GM12891 (cell line): ENCODE measurements at regions not wholly inside any gene's neighbourhood (a gene's known extent, or its start where the extent isn't known, plus 50 kb on each side); places are given as distances from the start of the nearest gene placed in this dataset.

Experiments used
- DNase-seq: peaks from one replicate; pipeline ENCODE4 v3.0.0; 2011; ENCODE audit warnings: low spot score; ENCODE audit not compliant: insufficient read length
- FAIRE-seq: peaks from 2 replicates; lab custom pipeline; 2011; peaks lifted over from hg19 to GRCh38; lab: Jason Lieb, UNC
- PAX5 ChIP-seq: IDR thresholded peaks from 2 replicates; pipeline ENCODE4 v1.6.1; 2011; ENCODE audit warnings: low read length, moderate library complexity, mild to moderate bottlenecking; ENCODE audit not compliant: insufficient read depth, severe bottlenecking
- POLR2A ChIP-seq: IDR thresholded peaks from 2 replicates; pipeline ENCODE4 v1.6.1; 2011; ENCODE audit warnings: low read depth, low read length, control low read depth
- POLR2AphosphoS5 ChIP-seq: IDR thresholded peaks from 2 replicates; pipeline ENCODE4 v1.6.1; 2011; ENCODE audit warnings: low read depth, low read length, control low read depth
- POU2F2 ChIP-seq: IDR thresholded peaks from 2 replicates; pipeline ENCODE4 v1.6.1; 2011; ENCODE audit warnings: low read depth, mild to moderate bottlenecking, control low read depth, low read length, moderate library complexity
- SPI1 ChIP-seq: IDR thresholded peaks from 2 replicates; pipeline ENCODE4 v1.6.1; 2011; ENCODE audit warnings: low read depth, low read length, control low read depth
- TAF1 ChIP-seq: IDR thresholded peaks from 2 replicates; pipeline ENCODE4 v1.6.1; 2011; ENCODE audit warnings: low read depth, low read length, control low read depth

DNA sequence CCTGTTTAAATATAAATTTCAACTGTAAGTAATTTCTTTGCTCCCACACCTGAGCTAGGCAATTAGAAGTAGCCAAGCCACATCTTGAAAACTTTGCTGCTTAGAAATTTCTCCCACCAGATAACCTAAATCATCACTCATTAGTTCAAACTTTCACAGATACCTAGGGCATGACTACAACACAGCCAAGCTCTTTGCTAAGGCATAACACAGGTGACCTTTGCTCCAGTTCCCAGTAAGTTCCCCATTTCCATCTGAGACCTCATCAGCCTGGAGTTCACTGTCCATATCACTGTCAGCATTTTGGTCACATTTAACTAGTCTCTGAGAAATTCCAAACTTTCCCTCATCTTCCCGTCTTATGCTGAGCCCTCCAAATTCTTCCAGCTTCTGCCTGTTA lies 79.8 kb upstream of the OPRM1 start:
- DNase-seq (no peak), FAIRE-seq (no peak)
- TF ChIP-seq POLR2A (no peak), POLR2AphosphoS5 (no peak), TAF1 (no peak), SPI1 (no peak), POU2F2 (no peak), PAX5 (no peak)

DNA sequence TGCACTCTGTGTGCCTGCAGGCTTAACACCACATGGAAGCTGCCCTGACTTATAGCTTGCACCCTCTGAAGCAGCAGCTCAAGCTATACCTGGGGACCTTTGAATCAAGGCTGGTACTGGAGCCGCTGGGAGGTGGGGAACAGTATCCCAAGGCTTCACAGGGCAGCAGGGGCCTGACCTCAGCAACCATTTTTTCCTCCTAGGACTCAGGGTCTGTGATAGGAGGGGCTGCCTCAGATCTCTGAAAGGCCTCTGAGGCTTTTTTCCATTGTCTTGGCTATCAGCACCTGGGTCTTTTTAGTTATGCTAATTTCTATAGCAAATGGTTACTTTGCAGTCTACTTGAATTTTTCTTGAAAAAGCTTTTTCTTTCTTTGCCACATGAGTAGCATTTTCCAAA lies 80.2 kb upstream of the OPRM1 start:
- TF ChIP-seq TAF1 = no peak
- no peak for TF ChIP-seq POU2F2
- no peak for TF ChIP-seq SPI1
- no peak for TF ChIP-seq POLR2A
- FAIRE-seq = no peak
- no peak for DNase-seq

DNA sequence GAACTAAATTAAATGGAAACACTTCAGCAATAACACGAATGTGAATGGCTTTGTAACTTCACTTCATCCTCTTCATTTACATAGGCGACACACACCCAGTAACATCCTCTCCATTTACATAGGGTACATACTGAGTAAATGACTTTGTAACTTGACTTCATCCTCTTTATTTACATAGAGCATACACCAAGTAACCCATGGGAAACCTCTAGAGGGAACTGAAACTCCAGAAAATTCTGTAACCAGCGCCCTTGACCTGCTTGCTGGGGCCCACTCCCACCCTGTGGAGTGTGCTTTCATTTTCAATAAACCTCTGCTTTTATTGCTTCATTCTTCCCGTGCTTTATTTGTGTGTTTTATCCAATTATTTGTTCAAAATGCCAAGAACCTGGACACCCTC lies 81.6 kb upstream of the OPRM1 start:
- no peak for DNase-seq
- FAIRE-seq = no peak
- TF ChIP-seq POU2F2 = no peak
- no peak for TF ChIP-seq POLR2A
- no peak for TF ChIP-seq POLR2AphosphoS5
- TF ChIP-seq TAF1 = no peak
- peak; percentile 66 for TF ChIP-seq SPI1
- TF ChIP-seq PAX5 = no peak

DNA sequence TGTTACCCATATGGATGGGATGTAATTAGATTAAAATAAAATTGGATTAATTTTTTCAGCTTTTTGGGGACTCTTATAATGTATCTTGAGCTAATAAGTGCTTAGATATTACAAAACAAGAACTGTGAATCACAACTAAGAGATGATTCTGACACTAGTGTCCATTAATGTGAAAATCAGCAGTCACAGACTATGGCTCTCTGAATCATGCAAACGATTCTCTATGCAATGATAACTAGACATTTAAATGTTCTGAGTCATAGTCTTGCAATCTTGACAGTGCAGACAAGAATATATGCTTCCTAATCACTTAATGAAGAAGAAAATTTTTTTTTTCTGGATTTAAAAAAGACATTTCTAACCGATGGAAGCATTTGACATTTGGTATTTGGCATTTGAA lies 82.2 kb upstream of the OPRM1 start:
- DNase-seq (no peak), FAIRE-seq (no peak)
- no peak for TF ChIP-seq POLR2A
- TF ChIP-seq POLR2AphosphoS5 = no peak
- TF ChIP-seq PAX5 = no peak
- no peak for TF ChIP-seq SPI1

DNA sequence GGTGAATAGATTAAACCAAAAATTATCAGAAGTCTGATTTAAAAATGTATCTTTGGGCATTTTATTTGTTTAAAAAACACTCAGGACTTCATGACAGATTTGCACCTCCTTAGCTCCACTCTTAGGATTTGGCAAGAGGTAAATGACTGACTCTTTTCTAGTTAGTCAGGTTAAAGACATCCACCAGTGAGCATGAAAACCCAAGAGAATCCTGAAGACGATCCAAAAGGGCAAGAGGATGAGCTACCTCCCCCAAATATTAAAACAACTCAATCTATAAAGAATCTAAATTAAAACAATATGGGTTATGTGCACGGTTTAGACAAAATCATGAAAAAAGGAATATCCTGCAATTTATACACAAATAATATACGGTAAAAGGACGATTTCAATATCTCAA lies 89.4 kb upstream of the OPRM1 start:
- DNase-seq (no peak), FAIRE-seq (no peak)
- TF ChIP-seq POU2F2 (no peak), TAF1 (no peak), SPI1 (no peak), PAX5 (no peak), POLR2A (no peak), POLR2AphosphoS5 (no peak)

DNA sequence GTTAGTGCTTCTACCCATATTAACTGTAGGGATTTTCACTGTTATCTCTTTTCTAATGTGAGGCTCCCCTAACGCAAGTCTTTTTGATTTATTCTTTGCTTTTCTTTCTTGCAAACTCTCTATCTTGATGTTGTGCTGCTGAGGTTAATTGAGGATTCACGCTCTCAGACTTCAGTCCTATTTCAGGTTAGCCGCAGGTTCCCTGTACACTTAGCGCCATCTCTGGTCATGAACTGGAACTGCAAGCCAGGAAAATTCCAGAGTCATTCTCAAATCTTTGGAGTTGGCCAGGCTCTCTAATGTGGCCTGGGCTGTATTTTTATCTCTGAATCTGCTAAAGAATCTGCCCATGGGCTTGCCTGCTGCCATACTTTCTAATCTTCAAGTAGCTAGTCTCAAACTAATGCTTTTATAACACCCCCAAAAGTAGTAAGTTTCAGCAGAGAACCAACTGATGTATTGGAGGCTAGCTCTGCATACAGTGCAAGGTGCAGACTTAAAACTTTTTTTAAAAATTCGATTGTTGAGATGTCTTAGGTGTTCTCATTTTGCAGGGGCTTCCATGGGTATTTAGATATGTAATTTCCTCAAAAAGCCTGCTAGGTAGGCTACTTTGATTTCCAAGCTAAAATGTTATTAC lies 91.1 kb upstream of the OPRM1 start:
- TF ChIP-seq POLR2AphosphoS5 (no peak), SPI1 (no peak)
- no peak for FAIRE-seq
- no peak for DNase-seq

DNA sequence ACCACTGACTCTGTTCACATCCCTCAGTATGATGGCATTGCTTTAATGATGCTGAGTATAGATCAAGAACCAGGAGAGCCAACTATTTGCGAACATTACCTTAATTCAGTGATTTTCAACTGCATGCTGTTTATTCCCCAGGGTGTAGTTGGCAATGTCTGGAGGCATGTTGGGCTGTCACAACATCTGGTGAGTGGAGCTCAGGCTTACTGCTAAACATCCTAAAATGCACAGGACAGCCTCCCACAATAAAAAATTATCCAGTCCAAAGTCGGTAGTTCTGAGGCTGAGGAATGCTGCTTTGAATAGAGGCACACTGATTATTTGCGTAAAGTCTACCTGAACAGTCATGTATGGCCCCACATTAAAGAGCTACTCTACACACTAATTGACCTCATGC lies 94.8 kb upstream of the OPRM1 start:
- DNase-seq = no peak
- TF ChIP-seq POU2F2 (no peak), SPI1 (no peak), POLR2AphosphoS5 (no peak), POLR2A (no peak), PAX5 (no peak), TAF1 (no peak)
- no peak for FAIRE-seq

DNA sequence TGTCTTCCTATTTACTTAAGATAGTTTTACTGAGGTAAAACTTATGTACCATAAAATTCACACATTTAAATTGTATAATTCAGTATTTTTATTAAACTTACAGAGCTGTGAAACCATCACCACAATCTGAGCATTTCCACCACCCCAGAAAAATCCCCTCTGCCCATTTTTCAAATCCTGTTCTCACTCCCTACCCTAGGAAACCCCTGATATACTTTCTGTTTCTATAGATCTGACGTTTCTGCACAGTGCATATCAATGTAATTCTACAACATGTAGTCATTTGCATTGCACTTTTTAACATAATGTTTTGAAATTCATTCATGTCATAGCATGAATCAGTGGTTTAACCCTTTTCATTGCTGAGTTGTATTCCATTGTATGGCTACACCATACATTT lies 96.7 kb upstream of the OPRM1 start:
- DNase-seq (no peak), FAIRE-seq (no peak)
- TF ChIP-seq POU2F2 = no peak
- no peak for TF ChIP-seq POLR2A
- TF ChIP-seq TAF1 = no peak
- no peak for TF ChIP-seq SPI1
- no peak for TF ChIP-seq PAX5
- no peak for TF ChIP-seq POLR2AphosphoS5

DNA sequence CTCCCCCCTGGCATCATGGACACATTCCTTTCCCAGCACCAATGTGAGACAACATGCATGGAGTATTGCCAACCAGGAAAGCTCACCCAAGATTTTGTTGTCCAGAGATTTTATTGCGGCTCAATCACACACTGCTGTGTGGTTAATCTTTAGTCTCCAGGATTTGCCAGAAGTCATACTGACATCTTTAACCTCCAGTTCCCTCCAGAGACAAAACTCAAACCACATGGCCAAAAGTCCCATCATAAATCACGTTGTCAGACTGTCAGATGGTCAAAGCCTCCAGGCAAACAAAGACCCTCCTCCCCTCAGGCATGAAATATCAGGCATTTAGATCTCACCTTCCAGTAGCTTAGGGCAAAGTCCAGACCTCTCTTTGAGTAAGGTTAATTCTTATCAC lies 97.3 kb upstream of the OPRM1 start:
- TF ChIP-seq POLR2AphosphoS5 = no peak
- no peak for TF ChIP-seq PAX5
- TF ChIP-seq POLR2A = no peak
- no peak for TF ChIP-seq POU2F2
- TF ChIP-seq TAF1 = no peak
- TF ChIP-seq SPI1 = no peak
- no peak for FAIRE-seq
- DNase-seq = no peak

DNA sequence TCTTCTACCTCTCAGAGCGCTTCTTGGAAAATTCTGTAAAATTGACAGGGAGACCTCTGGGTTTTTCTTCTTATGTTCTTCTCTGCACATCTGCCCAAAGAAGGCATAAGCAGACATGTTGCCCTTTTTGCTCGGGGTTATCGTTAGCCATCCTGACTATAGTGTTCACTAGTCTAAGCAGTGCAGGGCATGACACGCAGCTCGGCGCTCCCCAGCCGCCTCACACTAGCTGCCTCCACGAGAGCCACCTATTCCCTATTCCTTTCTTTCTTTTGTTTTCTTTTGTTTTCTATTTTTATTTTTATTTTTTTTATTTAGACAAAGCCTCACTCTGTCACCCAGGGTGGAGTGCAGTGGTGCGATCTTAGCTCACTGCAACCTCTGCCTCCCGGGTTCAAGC lies 100.2 kb upstream of the OPRM1 start:
- FAIRE-seq = no peak
- no peak for TF ChIP-seq POLR2A
- no peak for TF ChIP-seq POU2F2
- no peak for TF ChIP-seq SPI1
- no peak for TF ChIP-seq PAX5
- no peak for TF ChIP-seq TAF1
- TF ChIP-seq POLR2AphosphoS5 = no peak
- no peak for DNase-seq
